G401.6 (cell line): ENCODE measurements at regions not wholly inside any gene's neighbourhood (a gene's known extent, or its start where the extent isn't known, plus 50 kb on each side); places are given as distances from the start of the nearest gene placed in this dataset.

Experiments
- FAIRE-seq: peaks from 2 replicates; lab custom pipeline; 2012; peaks lifted over from hg19 to GRCh38; lab: Jason Lieb, UNC

- peak; percentile 44 for FAIRE-seq
These were observed 819.6 kb downstream of the TBC1D22A start for GRCh38 chr22:47582067-47582466.

- no peak for FAIRE-seq
These were observed 817.7 kb downstream of the TBC1D22A start for GRCh38 chr22:47580121-47580520.

- FAIRE-seq, result no peak
These were observed 814.5 kb downstream of the TBC1D22A start for GRCh38 chr22:47576908-47577307.

- no peak for FAIRE-seq
These were observed 812.8 kb downstream of the TBC1D22A start for GRCh38 chr22:47575291-47575690.

GRCh38 chr22:47574556-47574955 lies 812.1 kb downstream of the TBC1D22A start:
- FAIRE-seq, result no peak

GRCh38 chr22:47573141-47573540 lies 810.7 kb downstream of the TBC1D22A start:
- no peak for FAIRE-seq

GRCh38 chr22:47572443-47572842 lies 810.0 kb downstream of the TBC1D22A start:
- FAIRE-seq, result no peak

- no peak for FAIRE-seq
These were observed 809.2 kb downstream of the TBC1D22A start for GRCh38 chr22:47571616-47572015.

GRCh38 chr22:47570851-47571250 lies 808.4 kb downstream of the TBC1D22A start:
- FAIRE-seq, result no peak

GRCh38 chr22:47570300-47570685 lies 807.8 kb downstream of the TBC1D22A start:
- FAIRE-seq, result no peak

GRCh38 chr22:47569389-47570299 lies 807.2 kb downstream of the TBC1D22A start:
- FAIRE-seq, result no peak

- no peak for FAIRE-seq
These were observed 806.2 kb downstream of the TBC1D22A start for GRCh38 chr22:47568700-47569099.

GRCh38 chr22:47567126-47568090 lies 805.0 kb downstream of the TBC1D22A start:
- FAIRE-seq, result no peak

GRCh38 chr22:47566491-47566890 lies 804.0 kb downstream of the TBC1D22A start:
- no peak for FAIRE-seq

GRCh38 chr22:47565607-47566006 lies 803.2 kb downstream of the TBC1D22A start:
- FAIRE-seq, result no peak

GRCh38 chr22:47564651-47565434 lies 802.4 kb downstream of the TBC1D22A start:
- FAIRE-seq, result no peak

GRCh38 chr22:47564158-47564450 lies 801.7 kb downstream of the TBC1D22A start:
- no peak for FAIRE-seq

GRCh38 chr22:47563406-47564157 lies 801.1 kb downstream of the TBC1D22A start:
- no peak for FAIRE-seq

- FAIRE-seq, result no peak
These were observed 799.3 kb downstream of the TBC1D22A start for GRCh38 chr22:47561766-47562165.

GRCh38 chr22:47561115-47561675 lies 798.7 kb downstream of the TBC1D22A start:
- no peak for FAIRE-seq
